ENCODE measurements at regions not wholly inside any gene's neighbourhood (a gene's known extent, or its start where the extent isn't known, plus 50 kb on each side); places are given as distances from the start of the nearest gene placed in this dataset.

DNA sequence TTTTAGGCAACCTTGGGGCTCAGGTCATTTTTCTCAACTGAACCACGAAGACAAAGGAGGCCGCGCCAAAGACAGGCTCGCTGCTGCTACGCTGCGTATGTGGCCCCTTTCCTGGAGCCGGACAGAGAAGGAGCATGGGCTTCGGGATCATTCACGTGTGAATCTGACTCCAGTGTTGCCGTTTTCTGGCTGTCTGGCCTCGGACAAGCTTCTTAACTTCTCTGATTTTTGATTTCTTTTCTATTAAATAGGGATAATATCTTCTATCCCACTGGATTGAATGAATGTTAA lies 50.8 kb upstream of the ZNF366 start:
- Histone ChIP-seq H2BK5ac (ENCODE audit: low read depth, low read length) (no peak overlapping the region), H3K4ac (replicated peaks; ENCODE audit: insufficient read length, low read depth, low read length) (no peak overlapping the region), H3K23ac (ENCODE audit: insufficient read length) (no peak overlapping the region), H3K79me2 (ENCODE audit: control insufficient read depth in 1 of 2, insufficient read depth in 2 of 2, low read length in 2 of 2) (no peaks in the 10 kb centered on the region), H3K27me3 (replicated peaks in 1 of 4; ENCODE audit: control insufficient read depth in 3 of 4, extremely low read depth in 1 of 4, insufficient read depth in 3 of 4, low read length in 3 of 4) (no peaks in the 10 kb centered on the region), H4K5ac (ENCODE audit: insufficient read length, low read depth, low read length) (no peak overlapping the region), H2BK15ac (ENCODE audit: low read length) (no peak overlapping the region), H2BK12ac (ENCODE audit: low read depth, low read length) (no peak overlapping the region), H3K4me2 (ENCODE audit: insufficient read depth in 1 of 2, low read depth in 2 of 2, low read length in 2 of 2) (no peak overlapping the region), H3K23me2 (ENCODE audit: low read depth, low read length) (peaks cover 5% of the 10 kb centered on the region), H3K18ac (ENCODE audit: extremely low read depth, low read length) (no peak overlapping the region), H4K20me1 (replicated peaks in 1 of 2; ENCODE audit: control insufficient read depth in 1 of 2, insufficient read depth in 2 of 2, low read length in 2 of 2) (no peaks in the 10 kb centered on the region), H3K4me1 (replicated peaks in 1 of 4; ENCODE audit: control insufficient read depth in 3 of 4, insufficient read depth in 4 of 4, low read length in 3 of 4) (peaks cover 7 to 31% (median 18%) of the 10 kb centered on the region in 4 experiments), H2BK20ac (ENCODE audit: low read length) (no peak overlapping the region), H3K56ac (replicated peaks; ENCODE audit: insufficient read length, low read depth, low read length) (no peak overlapping the region), H3K9ac (replicated peaks in 1 of 4; ENCODE audit: extremely low read depth in 1 of 4, low read depth in 3 of 4, low read length in 3 of 4) (no peak overlapping the region), H3K36me3 (ENCODE audit: control insufficient read depth in 2 of 4, insufficient read depth in 4 of 4, low read length in 3 of 4) (no peaks in the 10 kb centered on the region), H3K27ac (ENCODE audit: low read depth, low read length) (no peak overlapping the region), H3K79me1 (ENCODE audit: low read depth, low read length) (no peaks in the 10 kb centered on the region), H4K91ac (replicated peaks; ENCODE audit: insufficient read length, low read length) (no peak overlapping the region), H3K14ac (ENCODE audit: insufficient read length) (no peak overlapping the region), H2AFZ (ENCODE audit: low read length) (no peak overlapping the region), H2AK5ac (ENCODE audit: low read depth, low read length) (no peak overlapping the region), H3K4me3 (ENCODE audit: extremely low read depth in 1 of 4, insufficient read depth in 2 of 4, low read depth in 3 of 4, low read length in 4 of 4) (no peak overlapping the region; a peak in 1 of 8 replicates), H4K8ac (ENCODE audit: extremely low read depth, insufficient read depth, low read length) (no peak overlapping the region), H3K9me3 (ENCODE audit: insufficient read depth in 2 of 2, low read depth in 1 of 2, low read length in 1 of 2) (no peaks in the 10 kb centered on the region), H2BK120ac (replicated peaks; ENCODE audit: low read depth, low read length) (no peak overlapping the region)
- no peak for FAIRE-seq
- ChIA-PET POLR2A (ENCODE audit: partially characterized antibody) (interaction anchor here (1.2 kb wide), 1 partner anchor 259 kb away, joined by 3 read pairs; no protein-coding TSS in a partner anchor), CTCF (ENCODE audit: partially characterized antibody) (interaction anchor here (0.7 to 2.1 kb wide), 10 partner anchors 15 to 292 kb away, joined by 3 to 9 read pairs (median 3); no protein-coding TSS in a partner anchor)
- DNase-seq (ENCODE audit: low read depth in 1 of 2, low spot score in 2 of 2) = no peak
- TF ChIP-seq FOSL1 (IDR thresholded peaks at IDR 0.05; ENCODE audit: insufficient read depth, low read depth, low read length) = no peak
- TF ChIP-seq POU5F1 (IDR thresholded peaks at IDR 0.05; ENCODE audit: low read depth, low read length) = no peak
- TF ChIP-seq CHD2 (IDR thresholded peaks at IDR 0.05; ENCODE audit: low read length) = no peak
- no peak for TF ChIP-seq RFX5 (IDR thresholded peaks at IDR 0.05; ENCODE audit: borderline replicate concordance, low read depth, low read length)
- TF ChIP-seq SUZ12 (IDR thresholded peaks at IDR 0.05; ENCODE audit: low read length) = no peak
- TF ChIP-seq HDAC6 (IDR thresholded peaks at IDR 0.05; ENCODE audit: low read depth, low read length) = no peak
- no peak for TF ChIP-seq SRF (IDR thresholded peaks at IDR 0.05; ENCODE audit: low read depth, low read length)
- TF ChIP-seq POLR2A (IDR thresholded peaks at IDR 0.05; ENCODE audit: control extremely low read depth in 1 of 2, low read depth in 2 of 2, low read length in 2 of 2) = no peak
- no peak for TF ChIP-seq SIX5 (IDR thresholded peaks at IDR 0.05; ENCODE audit: low read depth, low read length)
- no peak for TF ChIP-seq CHD1 (IDR thresholded peaks at IDR 0.05; ENCODE audit: low read depth, low read length)
- no peak for TF ChIP-seq POLR2AphosphoS5 (IDR thresholded peaks at IDR 0.05; ENCODE audit: low read depth, low read length)
- TF ChIP-seq SIN3A (conservative IDR thresholded peaks at IDR 0.05 in 1 of 2, IDR thresholded peaks at IDR 0.05 in 1 of 2; ENCODE audit: low read depth in 1 of 2, low read length in 2 of 2) = no peak
- 85% methylated on average over 11 of the region's 11 CpGs; no CpG with 5 or more reads in 1 of the 2 experiments for WGBS, 2 experiments (ENCODE audit: extremely low coverage in 1 of 2, insufficient coverage in 1 of 2, insufficient read length in 1 of 2, insufficient replicate concordance in 2 of 2, low coverage in 1 of 2, low lambda C conversion rate in 2 of 2, missing lambda C conversion rate in 1 of 2)

Data from H1 (cell line).